ENCODE measurements at regions not wholly inside any gene's neighbourhood (a gene's known extent, or its start where the extent isn't known, plus 50 kb on each side); places are given as distances from the start of the nearest gene placed in this dataset.

DNA sequence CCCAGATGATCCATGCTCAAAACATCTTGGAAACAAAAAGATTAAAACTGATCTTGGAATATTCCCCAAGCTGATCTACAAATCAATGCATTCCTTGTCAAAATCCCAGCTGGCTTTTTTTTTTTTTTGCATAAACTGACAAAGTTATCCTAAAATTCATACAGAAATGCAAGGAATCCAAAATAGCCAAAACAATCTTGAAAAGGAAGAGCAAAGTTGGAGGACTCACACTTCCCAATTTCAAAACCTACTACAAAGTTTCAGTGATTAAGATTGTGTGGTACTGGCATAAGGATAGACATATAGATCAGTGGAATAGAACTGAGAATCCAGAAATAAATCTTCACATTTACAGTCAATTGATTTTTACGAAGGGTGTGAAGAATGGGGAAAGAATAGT, 306.8 kb upstream of the MGAT5 start:
- TF ChIP-seq MAX (IDR thresholded peaks at IDR 0.05) (no peak), POLR2A (IDR thresholded peaks at IDR 0.05; ENCODE audit: borderline replicate concordance, extremely low read depth, insufficient read depth, insufficient read length) (no peak), EZH2phosphoT487 (IDR thresholded peaks at IDR 0.05; ENCODE audit: borderline replicate concordance) (no peak), FOSL1 (IDR thresholded peaks at IDR 0.05; ENCODE audit: low read depth) (no peak), CTCF (IDR thresholded peaks at IDR 0.05 in 2 of 3, conservative IDR thresholded peaks at IDR 0.05 in 1 of 3; ENCODE audit: borderline replicate concordance in 1 of 3, insufficient read depth in 1 of 3, low read depth in 2 of 3, low read length in 2 of 3) (no peak), EZH2 (IDR thresholded peaks at IDR 0.05) (no peak), CEBPB (IDR thresholded peaks at IDR 0.05; ENCODE audit: low read depth) (no peak), YY1 (IDR thresholded peaks at IDR 0.05; ENCODE audit: extremely low read depth, insufficient replicate concordance, low read depth, low read length) (no peak), TCF7L2 (IDR thresholded peaks at IDR 0.05; ENCODE audit: borderline replicate concordance, extremely low read depth, insufficient read depth, insufficient read length) (no peak), POLR2AphosphoS5 (IDR thresholded peaks at IDR 0.05; ENCODE audit: low read depth, low read length) (no peak), SP1 (IDR thresholded peaks at IDR 0.05; ENCODE audit: low read depth) (no peak), RAD21 (IDR thresholded peaks at IDR 0.05; ENCODE audit: low read depth) (no peak)
- TF ChIP-seq, protein P1, sequence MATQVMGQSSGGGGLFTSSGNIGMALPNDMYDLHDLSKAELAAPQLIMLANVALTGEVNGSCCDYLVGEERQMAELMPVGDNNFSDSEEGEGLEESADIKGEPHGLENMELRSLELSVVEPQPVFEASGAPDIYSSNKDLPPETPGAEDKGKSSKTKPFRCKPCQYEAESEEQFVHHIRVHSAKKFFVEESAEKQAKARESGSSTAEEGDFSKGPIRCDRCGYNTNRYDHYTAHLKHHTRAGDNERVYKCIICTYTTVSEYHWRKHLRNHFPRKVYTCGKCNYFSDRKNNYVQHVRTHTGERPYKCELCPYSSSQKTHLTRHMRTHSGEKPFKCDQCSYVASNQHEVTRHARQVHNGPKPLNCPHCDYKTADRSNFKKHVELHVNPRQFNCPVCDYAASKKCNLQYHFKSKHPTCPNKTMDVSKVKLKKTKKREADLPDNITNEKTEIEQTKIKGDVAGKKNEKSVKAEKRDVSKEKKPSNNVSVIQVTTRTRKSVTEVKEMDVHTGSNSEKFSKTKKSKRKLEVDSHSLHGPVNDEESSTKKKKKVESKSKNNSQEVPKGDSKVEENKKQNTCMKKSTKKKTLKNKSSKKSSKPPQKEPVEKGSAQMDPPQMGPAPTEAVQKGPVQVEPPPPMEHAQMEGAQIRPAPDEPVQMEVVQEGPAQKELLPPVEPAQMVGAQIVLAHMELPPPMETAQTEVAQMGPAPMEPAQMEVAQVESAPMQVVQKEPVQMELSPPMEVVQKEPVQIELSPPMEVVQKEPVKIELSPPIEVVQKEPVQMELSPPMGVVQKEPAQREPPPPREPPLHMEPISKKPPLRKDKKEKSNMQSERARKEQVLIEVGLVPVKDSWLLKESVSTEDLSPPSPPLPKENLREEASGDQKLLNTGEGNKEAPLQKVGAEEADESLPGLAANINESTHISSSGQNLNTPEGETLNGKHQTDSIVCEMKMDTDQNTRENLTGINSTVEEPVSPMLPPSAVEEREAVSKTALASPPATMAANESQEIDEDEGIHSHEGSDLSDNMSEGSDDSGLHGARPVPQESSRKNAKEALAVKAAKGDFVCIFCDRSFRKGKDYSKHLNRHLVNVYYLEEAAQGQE (IDR thresholded peaks at IDR 0.05; ENCODE audit: low read depth) = no peak
